HepG2 (cell line): ENCODE measurements at regions not wholly inside any gene's neighbourhood (a gene's known extent, or its start where the extent isn't known, plus 50 kb on each side); places are given as distances from the start of the nearest gene placed in this dataset.

ENCODE experiments used
- ATAC-seq: fragments of 200-7000 bp; cut with Tn5 transposase; 3 replicates; pipeline ENCODE4 v1.9.1; 2020; ENCODE audit warnings: mild to moderate bottlenecking, moderate library complexity
- BruUV-seq: library from RNA; stranded (reverse); fragments of 400-500 nt; replicated peaks from 2 replicates; lab custom pipeline; 2021; lab: Mats Ljungman, UMichigan
- CTCF ChIA-PET: fragments of 300-600 bp; formaldehyde crosslinking; extraction: SDS; loops from one replicate; lab custom pipeline; 2021; ENCODE audit warnings: low total read pairs, inconsistent platforms, low intra/inter-chr PET ratio; lab: Yijun Ruan, JAX
- POLR2A ChIA-PET: fragments of 350-600 bp; sonication (Branson Sonifier 250); formaldehyde crosslinking; loops from one replicate; lab custom pipeline; 2020; ENCODE audit warnings: antibody characterized with exemption, inconsistent platforms; lab: Yijun Ruan, JAX
- DNase-seq: peaks from one replicate; pipeline ENCODE4 v3.0.0-alpha.2; 2015; ENCODE audit warnings: low spot score
- FAIRE-seq: peaks from 3 replicates; lab custom pipeline; 2011; peaks lifted over from hg19 to GRCh38; lab: Jason Lieb, UNC
- H2AFZ ChIP-seq: one replicate; pipeline ENCODE4 v1.6.1; 2011; ENCODE audit warnings: low read length, inconsistent platforms
- H3K27ac ChIP-seq: fragments of 300-600 bp; 3 replicates; pipeline ENCODE4 v1.8.0; 2011; ENCODE audit warnings: mixed run types, mild to moderate bottlenecking, mixed read lengths, low read length, inconsistent platforms; ENCODE audit not compliant: insufficient read depth; ENCODE audit errors: extremely low read length
- H3K27me3 ChIP-seq, 2 experiments: fragments of 200-600 bp in 1 of 2; 2 replicates in 1 of 2; 3 replicates in 1 of 2; pipeline versions ENCODE4 v1.6.0 to v1.8.0; 2011; ENCODE audit warnings: low read length in 2 of 2, mild to moderate bottlenecking in 2 of 2, moderate library complexity in 2 of 2, inconsistent platforms in 1 of 2; ENCODE audit not compliant: insufficient read depth in 2 of 2, control insufficient read depth in 1 of 2
- H3K36me3 ChIP-seq, 2 experiments: fragments of 200-600 bp in 1 of 2; replicated peaks in 1 of 2; 2 replicates in 1 of 2; 3 replicates in 1 of 2; pipeline versions ENCODE4 v1.5.1 to v1.8.0; 2011; ENCODE audit warnings: low read length in 2 of 2, inconsistent platforms in 1 of 2; ENCODE audit not compliant: insufficient read depth in 2 of 2, control insufficient read depth in 1 of 2
- H3K4me1 ChIP-seq: 2 replicates; pipeline ENCODE4 v1.5.1; 2012; ENCODE audit warnings: low read length, inconsistent platforms; ENCODE audit not compliant: insufficient read depth
- H3K4me2 ChIP-seq: 2 replicates; pipeline ENCODE4 v1.6.0; 2011; ENCODE audit warnings: low read depth, low read length, inconsistent platforms
- H3K4me3 ChIP-seq, 3 experiments: fragments of 200-600 bp in 1 of 3; sonication (generic), shearing (Covaris generic) in 1 of 3; replicated peaks in 1 of 3; 2 replicates each; pipeline ENCODE4 v1.5.1; 2011 to 2016; ENCODE audit warnings: low read length in 3 of 3, inconsistent platforms in 2 of 3, low read depth in 2 of 3, mild to moderate bottlenecking in 2 of 3, control low read depth in 1 of 3, mixed read lengths in 1 of 3; ENCODE audit not compliant: insufficient read depth in 1 of 3
- H3K79me2 ChIP-seq: one replicate; pipeline ENCODE4 v1.6.1; 2011; ENCODE audit warnings: low read length, inconsistent platforms; ENCODE audit not compliant: insufficient read depth
- H3K9ac ChIP-seq: 2 replicates; pipeline ENCODE4 v1.6.0; 2011; ENCODE audit warnings: mild to moderate bottlenecking, low read depth, low read length, inconsistent platforms; ENCODE audit not compliant: insufficient read depth
- H3K9me3 ChIP-seq: 2 replicates; pipeline ENCODE4 v1.5.1; 2012; ENCODE audit warnings: mild to moderate bottlenecking, low read length
- H4K20me1 ChIP-seq: 2 replicates; pipeline ENCODE4 v1.6.0; 2011; ENCODE audit warnings: inconsistent platforms, mild to moderate bottlenecking, low read length, moderate library complexity; ENCODE audit not compliant: insufficient read depth
- ATF7 ChIP-seq, 2 experiments: fragments of 450-650 bp in 1 of 2; sonication (generic) in 1 of 2; formaldehyde crosslinking in 1 of 2; IDR thresholded peaks; 2 replicates each; pipeline versions ENCODE4 v1.4.0 to v1.6.1; 2016 to 2020; ENCODE audit warnings: antibody characterized with exemption in 1 of 2, mild to moderate bottlenecking in 1 of 2, missing genetic modification reagents in 1 of 2
- ESRRA ChIP-seq: sonication (generic); formaldehyde crosslinking; IDR thresholded peaks from 2 replicates; pipeline ENCODE4 v1.5.1; 2020; ENCODE audit warnings: mild to moderate bottlenecking, low read depth, missing genetic modification reagents
- FOXP1 ChIP-seq, 2 experiments: fragments of 450-650 bp in 1 of 2; IDR thresholded peaks; 2 replicates each; pipeline ENCODE4 v1.6.1; 2017 to 2018; ENCODE audit warnings: antibody characterized with exemption in 1 of 2
- LCORL ChIP-seq, 2 experiments: fragments of 450-650 bp in 1 of 2; sonication (generic) in 1 of 2; formaldehyde crosslinking in 1 of 2; IDR thresholded peaks; 2 replicates each; pipeline versions ENCODE4 v1.5.0 to v1.6.1; 2017 to 2020; ENCODE audit warnings: antibody characterized with exemption in 1 of 2, missing genetic modification reagents in 1 of 2
- PHB2 ChIP-seq: fragments of 450-650 bp; IDR thresholded peaks from 2 replicates; pipeline ENCODE4 v1.6.1; 2018; ENCODE audit not compliant: partially characterized antibody
- TIGD3 ChIP-seq: sonication (generic); formaldehyde crosslinking; IDR thresholded peaks from 2 replicates; pipeline ENCODE4 v1.5.1; 2020; ENCODE audit warnings: mild to moderate bottlenecking, missing genetic modification reagents, borderline replicate concordance
- ZNF33B ChIP-seq: sonication (generic); formaldehyde crosslinking; IDR thresholded peaks from 2 replicates; pipeline ENCODE4 v1.5.1; 2020; ENCODE audit warnings: mild to moderate bottlenecking, missing genetic modification reagents
- ZNF629 ChIP-seq: sonication (generic); formaldehyde crosslinking; conservative IDR thresholded peaks from 2 replicates; pipeline ENCODE4 v1.5.0; 2020; ENCODE audit warnings: missing genetic modification reagents
- WGBS: methylation state at CpG from one replicate; pipeline ENCODE4 v1.1.6; 2017; ENCODE audit warnings: low lambda C conversion rate; 5-methylcytosine and 5-hydroxymethylcytosine counted together
- in situ Hi-C: cut with HindIII; loops from 2 replicates; pipeline ENCODE4 v1.10.0; 2017; ENCODE audit warnings: low pct_unique_long_range_greater_than_20kb; ENCODE audit not compliant: extremely low pct_ligation_motif_present
- intact Hi-C: fragments of 100-400 bp; cut with micrococcal nuclease; formaldehyde crosslinking; loops from one replicate; pipeline ENCODE4 v1.10.0; 2022; ENCODE audit not compliant: unreplicated experiment

- H3K27me3 ChIP-seq: peaks cover 1 to 4% of the 10 kb centered on the region in 2 experiments; a peak in 2 of 5 replicates
- ChIA-PET CTCF (no interaction called here), POLR2A (no interaction called here)
- H4K20me1 ChIP-seq: 0 out of 2 replicates have a peak, but pooled peaks cover 2% of the 10 kb centered on the region
- intact Hi-C loops (no loop called here), in situ Hi-C loops (no loop called here)
- TF ChIP-seq ZNF629 (CRISPR knock-in tag) (0 out of 2 replicates have a peak, but pooled peaks have one; percentile 23), ESRRA (CRISPR knock-in tag) (no peak)
- WGBS: 2% methylated on average over 3 of the region's 3 CpGs
- BruUV-seq: no TSS peak
- no peaks in the 10 kb centered on the region for H3K79me2 ChIP-seq
- DNase-seq: no peak
- H3K4me1 ChIP-seq: no peaks in the 10 kb centered on the region
- H2AFZ ChIP-seq: no peak overlapping the region
- FAIRE-seq: no peak
- no peak overlapping the region for H3K4me2 ChIP-seq
- ATAC-seq: no peak
- H3K4me3 ChIP-seq: no peak overlapping the region
- H3K9ac ChIP-seq: no peak overlapping the region
- H3K27ac ChIP-seq: no peak overlapping the region
- no peaks in the 10 kb centered on the region for H3K9me3 ChIP-seq
- H3K36me3 ChIP-seq: no peaks in the 10 kb centered on the region
Measured at GRCh38 chr20:37643400-37643799, 50.4 kb upstream of the CTNNBL1 start.

DNA sequence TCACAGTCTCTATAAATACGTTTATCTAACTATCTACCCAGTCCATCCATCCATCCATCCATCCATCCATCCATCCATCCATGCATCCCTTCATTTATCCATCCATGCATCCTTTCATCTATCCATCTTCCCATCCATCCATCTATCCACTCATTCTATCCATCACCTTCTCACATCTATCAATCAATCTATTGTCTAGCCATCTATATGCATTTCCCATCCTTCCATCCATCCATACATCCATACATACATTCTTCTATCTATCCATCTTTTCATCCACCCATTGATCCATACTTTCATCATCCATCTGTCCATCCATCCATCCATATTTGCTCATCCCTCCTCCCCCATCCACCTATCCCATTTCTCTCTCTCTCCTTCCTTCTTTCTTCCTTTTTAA lies 51.6 kb upstream of the CTNNBL1 start:
- H3K4me2 ChIP-seq: no peak overlapping the region
- H3K9me3 ChIP-seq: no peaks in the 10 kb centered on the region
- no peaks in the 10 kb centered on the region for H3K36me3 ChIP-seq
- no peak overlapping the region for H3K4me3 ChIP-seq
- in situ Hi-C loops: no loop called here
- ATAC-seq: no peak
- intact Hi-C loops: no loop called here
- H3K4me1 ChIP-seq: no peaks in the 10 kb centered on the region
- H2AFZ ChIP-seq: no peak overlapping the region
- POLR2A ChIA-PET: no interaction called here
- no peak for DNase-seq
- no peak overlapping the region for H3K9ac ChIP-seq
- peaks cover 0 to 1% of the 10 kb centered on the region in 2 experiments; a peak in 1 of 5 replicates for H3K27me3 ChIP-seq
- H3K27ac ChIP-seq: no peak overlapping the region
- TF ChIP-seq LCORL (IDR thresholded peaks at IDR 0.05) (0 out of 2 replicates have a peak, but pooled peaks have one; percentile 24), LCORL (CRISPR knock-in tag; IDR thresholded peaks at IDR 0.05) (no peak), PHB2 (peak; percentile 95), FOXP1 (IDR thresholded peaks at IDR 0.05) (peak; percentile 27; the same call in 1 of the 2 replicates), FOXP1 (CRISPR knock-in tag; IDR thresholded peaks at IDR 0.05) (no peak), ATF7 (IDR thresholded peaks at IDR 0.05) (peak; percentile 32; the same call in 1 of the 2 replicates), ATF7 (CRISPR knock-in tag; IDR thresholded peaks at IDR 0.05) (no peak), ZNF33B (no peak), TIGD3 (CRISPR knock-in tag) (no peak)
- WGBS: 0% methylated on average over 1 of the region's 1 CpG
- no peak for FAIRE-seq
- H4K20me1 ChIP-seq: 0 out of 2 replicates have a peak, but pooled peaks cover 2% of the 10 kb centered on the region
- BruUV-seq: no TSS peak
- CTCF ChIA-PET: no interaction called here
- no peaks in the 10 kb centered on the region for H3K79me2 ChIP-seq
